H1 (cell line): ENCODE measurements at regions not wholly inside any gene's neighbourhood (a gene's known extent, or its start where the extent isn't known, plus 50 kb on each side); places are given as distances from the start of the nearest gene placed in this dataset.

ENCODE experiments used
- CTCF ChIA-PET: fragments of 300-600 bp; sonication (Branson Sonifier 250); formaldehyde crosslinking; loops from one replicate; lab custom pipeline; 2021; ENCODE audit not compliant: partially characterized antibody; lab: Charles Lee
- POLR2A ChIA-PET: fragments of 300-600 bp; sonication (Branson Sonifier 250); formaldehyde crosslinking; loops from one replicate; lab custom pipeline; 2021; ENCODE audit warnings: inconsistent platforms; ENCODE audit not compliant: partially characterized antibody; lab: Charles Lee
- DNase-seq, 2 experiments: peaks; one replicate each; pipeline versions ENCODE4 v3.0.0 to v3.0.0-alpha.2; 2010 to 2022; ENCODE audit warnings: low spot score in 2 of 2, low read depth in 1 of 2, mixed read lengths in 1 of 2
- FAIRE-seq: peaks from 2 replicates; lab custom pipeline; 2011; peaks lifted over from hg19 to GRCh38; lab: Jason Lieb, UNC
- H2AFZ ChIP-seq: 2 replicates; pipeline ENCODE4 v1.8.1; 2012; ENCODE audit warnings: low read length, inconsistent platforms
- H2AK5ac ChIP-seq: 2 replicates; pipeline ENCODE4 v1.6.1; 2013; ENCODE audit warnings: low read depth, low read length
- H2BK120ac ChIP-seq: replicated peaks from 2 replicates; pipeline ENCODE3; 2013; ENCODE audit warnings: low read depth, low read length, inconsistent platforms
- H2BK12ac ChIP-seq: 2 replicates; pipeline ENCODE4 v1.6.1; 2013; ENCODE audit warnings: low read depth, low read length
- H2BK15ac ChIP-seq: 2 replicates; pipeline ENCODE4 v1.6.1; 2013; ENCODE audit warnings: low read length
- H2BK20ac ChIP-seq: 2 replicates; pipeline ENCODE4 v1.6.1; 2013; ENCODE audit warnings: low read length
- H2BK5ac ChIP-seq: 2 replicates; pipeline ENCODE4 v1.6.1; 2013; ENCODE audit warnings: low read depth, low read length
- H3K14ac ChIP-seq: 2 replicates; pipeline ENCODE4 v1.6.1; 2013; ENCODE audit warnings: inconsistent platforms; ENCODE audit not compliant: insufficient read length
- H3K18ac ChIP-seq: 2 replicates; pipeline ENCODE4 v1.6.1; 2013; ENCODE audit warnings: low read length; ENCODE audit errors: extremely low read depth
- H3K23ac ChIP-seq: 2 replicates; pipeline ENCODE4 v1.6.1; 2013; ENCODE audit warnings: inconsistent platforms; ENCODE audit not compliant: insufficient read length
- H3K23me2 ChIP-seq: 2 replicates; pipeline ENCODE4 v1.6.1; 2013; ENCODE audit warnings: low read depth, low read length
- H3K27ac ChIP-seq: 2 replicates; pipeline ENCODE4 v1.6.1; 2011; ENCODE audit warnings: low read depth, low read length, inconsistent platforms
- H3K27me3 ChIP-seq, 4 experiments: replicated peaks in 1 of 4; 1 replicate in 1 of 4; 2 replicates in 3 of 4; pipeline versions ENCODE4 v1.6.1 to v1.8.1; 2011 to 2013; ENCODE audit warnings: low read length in 3 of 4, mild to moderate bottlenecking in 3 of 4, inconsistent platforms in 2 of 4, mixed read lengths in 2 of 4, moderate library complexity in 1 of 4; ENCODE audit not compliant: control insufficient read depth in 3 of 4, insufficient read depth in 3 of 4; ENCODE audit errors: extremely low read depth in 1 of 4
- H3K36me3 ChIP-seq, 4 experiments: 2 replicates each; pipeline versions ENCODE4 v1.6.1 to v1.8.1; 2011 to 2013; ENCODE audit warnings: mild to moderate bottlenecking in 4 of 4, low read length in 3 of 4, moderate library complexity in 2 of 4, control low read depth in 1 of 4, inconsistent platforms in 1 of 4; ENCODE audit not compliant: insufficient read depth in 4 of 4, control insufficient read depth in 2 of 4
- H3K4ac ChIP-seq: replicated peaks from 2 replicates; pipeline ENCODE3; 2013; ENCODE audit warnings: low read length, low read depth, mixed read lengths, inconsistent platforms; ENCODE audit not compliant: insufficient read length
- H3K4me1 ChIP-seq, 4 experiments: replicated peaks in 1 of 4; 1 replicate in 1 of 4; 2 replicates in 3 of 4; pipeline versions ENCODE4 v1.6.1 to v1.8.1; 2011 to 2013; ENCODE audit warnings: low read length in 3 of 4, inconsistent platforms in 2 of 4, mixed read lengths in 1 of 4; ENCODE audit not compliant: insufficient read depth in 4 of 4, control insufficient read depth in 3 of 4
- H3K4me2 ChIP-seq, 2 experiments: 2 replicates each; pipeline versions ENCODE4 v1.6.1 to v1.8.1; 2011 to 2013; ENCODE audit warnings: low read depth in 2 of 2, low read length in 2 of 2, control low read depth in 1 of 2, inconsistent platforms in 1 of 2, mild to moderate bottlenecking in 1 of 2; ENCODE audit not compliant: insufficient read depth in 1 of 2
- H3K4me3 ChIP-seq, 4 experiments: fragments of 200-600, 300-600 bp in 1 of 4; sonication (generic), shearing (Covaris generic), sonication (Bioruptor Twin) in 1 of 4; 2 replicates each; pipeline versions ENCODE4 v1.5.1 to v1.8.1; 2011 to 2016; ENCODE audit warnings: low read length in 4 of 4, low read depth in 3 of 4, control low read depth in 2 of 4, inconsistent platforms in 2 of 4, mild to moderate bottlenecking in 2 of 4, mixed read lengths in 1 of 4, moderate library complexity in 1 of 4; ENCODE audit not compliant: insufficient read depth in 2 of 4; ENCODE audit errors: extremely low read depth in 1 of 4
- H3K56ac ChIP-seq: replicated peaks from 2 replicates; pipeline ENCODE3; 2013; ENCODE audit warnings: low read depth, mild to moderate bottlenecking, mixed read lengths, low read length, inconsistent platforms; ENCODE audit not compliant: insufficient read length
- H3K79me1 ChIP-seq: 2 replicates; pipeline ENCODE4 v1.6.1; 2013; ENCODE audit warnings: low read depth, low read length, control low read depth
- H3K79me2 ChIP-seq, 2 experiments: 2 replicates each; pipeline versions ENCODE4 v1.6.1 to v1.8.1; 2012 to 2013; ENCODE audit warnings: low read length in 2 of 2, mild to moderate bottlenecking in 2 of 2, inconsistent platforms in 1 of 2; ENCODE audit not compliant: insufficient read depth in 2 of 2, control insufficient read depth in 1 of 2
- H3K9ac ChIP-seq, 4 experiments: replicated peaks in 1 of 4; 1 replicate in 1 of 4; 2 replicates in 3 of 4; pipeline versions ENCODE4 v1.6.1 to v1.8.1; 2011 to 2013; ENCODE audit warnings: low read depth in 3 of 4, low read length in 3 of 4, control low read depth in 2 of 4, mild to moderate bottlenecking in 2 of 4, moderate library complexity in 2 of 4, inconsistent platforms in 1 of 4; ENCODE audit errors: extremely low read depth in 1 of 4
- H3K9me3 ChIP-seq, 2 experiments: 2 replicates each; pipeline versions ENCODE4 v1.6.1 to v1.8.1; 2012 to 2013; ENCODE audit warnings: mild to moderate bottlenecking in 2 of 2, moderate library complexity in 2 of 2, control low read depth in 1 of 2, inconsistent platforms in 1 of 2, low read depth in 1 of 2, low read length in 1 of 2, mixed read lengths in 1 of 2; ENCODE audit not compliant: insufficient read depth in 2 of 2
- H4K20me1 ChIP-seq, 2 experiments: replicated peaks in 1 of 2; 2 replicates each; pipeline versions ENCODE3 to v1.8.1; 2011 to 2013; ENCODE audit warnings: inconsistent platforms in 2 of 2, low read length in 2 of 2, mild to moderate bottlenecking in 1 of 2; ENCODE audit not compliant: insufficient read depth in 2 of 2, control insufficient read depth in 1 of 2
- H4K5ac ChIP-seq: 2 replicates; pipeline ENCODE4 v1.6.1; 2013; ENCODE audit warnings: low read length, low read depth, mixed read lengths, inconsistent platforms; ENCODE audit not compliant: insufficient read length
- H4K8ac ChIP-seq: 2 replicates; pipeline ENCODE4 v1.8.0; 2013; ENCODE audit warnings: mild to moderate bottlenecking, moderate library complexity, low read length, inconsistent platforms; ENCODE audit not compliant: insufficient read depth; ENCODE audit errors: extremely low read depth
- H4K91ac ChIP-seq: replicated peaks from 2 replicates; pipeline ENCODE3; 2013; ENCODE audit warnings: low read length, mixed read lengths, inconsistent platforms; ENCODE audit not compliant: insufficient read length
- TAF1 ChIP-seq: IDR thresholded peaks from 2 replicates; pipeline ENCODE4 v1.6.1; 2011; ENCODE audit warnings: mild to moderate bottlenecking, low read depth, low read length
- TCF12 ChIP-seq: IDR thresholded peaks from 2 replicates; pipeline ENCODE4 v1.6.1; 2011; ENCODE audit warnings: low read depth, mild to moderate bottlenecking, low read length
- WGBS, 2 experiments: shearing (Covaris generic) in 1 of 2; methylation state at CpG; one replicate each; pipeline versions ENCODE4 v1.1.6 to v1.1.7; 2013 to 2015; ENCODE audit warnings: low lambda C conversion rate in 2 of 2, mixed read lengths in 2 of 2, inconsistent platforms in 1 of 2, low coverage in 1 of 2, missing lambda C conversion rate in 1 of 2; ENCODE audit not compliant: insufficient replicate concordance in 2 of 2, insufficient coverage in 1 of 2, insufficient read length in 1 of 2; ENCODE audit errors: extremely low coverage in 1 of 2, missing lambda C conversion rate in 1 of 2; 5-methylcytosine and 5-hydroxymethylcytosine counted together
- TF ChIP-seq, protein P1 (sequence below): IDR thresholded peaks from 2 replicates; pipeline ENCODE4 v1.6.1; 2012; ENCODE audit warnings: low read length, inconsistent platforms

DNA sequence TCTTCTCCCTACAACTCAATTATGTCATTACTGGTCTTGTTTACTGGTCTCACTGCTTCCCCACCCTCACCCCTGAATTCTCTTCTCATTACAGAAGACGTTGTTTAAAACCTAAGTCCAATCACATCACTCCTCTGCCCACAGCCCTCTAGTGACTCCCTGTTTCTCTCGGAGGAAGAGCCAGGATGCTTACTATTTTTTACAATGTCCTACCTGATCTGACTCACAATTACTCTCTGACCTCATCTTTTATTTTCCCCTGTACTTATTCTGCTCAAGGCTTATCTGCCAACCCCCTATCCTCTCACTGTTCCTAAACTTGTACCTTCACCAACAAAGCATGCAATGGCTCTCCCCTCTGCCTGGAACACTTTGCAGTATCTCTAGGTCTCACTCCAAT lies 400.4 kb upstream of the PTCHD4 start:
- Histone ChIP-seq H4K91ac (no peak overlapping the region), H3K79me2 (no peaks in the 10 kb centered on the region), H3K4me1 (no peaks in the 10 kb centered on the region), H4K8ac (no peak overlapping the region), H3K23me2 (no peaks in the 10 kb centered on the region), H3K4ac (no peak overlapping the region), H2AK5ac (no peak overlapping the region), H3K18ac (no peak overlapping the region), H2BK5ac (no peak overlapping the region), H2BK20ac (no peak overlapping the region), H3K4me3 (no peak overlapping the region), H2BK15ac (no peak overlapping the region), H3K27ac (no peak overlapping the region), H2AFZ (peak overlapping the region; percentile 58), H4K5ac (no peak overlapping the region), H3K79me1 (no peaks in the 10 kb centered on the region), H2BK12ac (no peak overlapping the region), H3K9ac (no peak overlapping the region), H2BK120ac (no peak overlapping the region), H4K20me1 (no peaks in the 10 kb centered on the region), H3K23ac (no peak overlapping the region), H3K36me3 (no peaks in the 10 kb centered on the region), H3K9me3 (no peaks in the 10 kb centered on the region), H3K56ac (no peak overlapping the region), H3K4me2 (no peak overlapping the region), H3K14ac (no peak overlapping the region), H3K27me3 (peaks cover 0 to 1% (median 0%) of the 10 kb centered on the region in 4 experiments; a peak in 1 of 7 replicates)
- no peak for TF ChIP-seq TCF12
- TF ChIP-seq, protein P1, sequence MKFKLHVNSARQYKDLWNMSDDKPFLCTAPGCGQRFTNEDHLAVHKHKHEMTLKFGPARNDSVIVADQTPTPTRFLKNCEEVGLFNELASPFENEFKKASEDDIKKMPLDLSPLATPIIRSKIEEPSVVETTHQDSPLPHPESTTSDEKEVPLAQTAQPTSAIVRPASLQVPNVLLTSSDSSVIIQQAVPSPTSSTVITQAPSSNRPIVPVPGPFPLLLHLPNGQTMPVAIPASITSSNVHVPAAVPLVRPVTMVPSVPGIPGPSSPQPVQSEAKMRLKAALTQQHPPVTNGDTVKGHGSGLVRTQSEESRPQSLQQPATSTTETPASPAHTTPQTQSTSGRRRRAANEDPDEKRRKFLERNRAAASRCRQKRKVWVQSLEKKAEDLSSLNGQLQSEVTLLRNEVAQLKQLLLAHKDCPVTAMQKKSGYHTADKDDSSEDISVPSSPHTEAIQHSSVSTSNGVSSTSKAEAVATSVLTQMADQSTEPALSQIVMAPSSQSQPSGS, result no peak
- no peak for TF ChIP-seq TAF1
- no peak for DNase-seq
- ChIA-PET POLR2A (no interaction called here), CTCF (no interaction called here)
- WGBS, 2 experiments, result 80% methylated on average over 2 of the region's 2 CpGs; no CpG with 5 or more reads in 1 of the 2 experiments
- FAIRE-seq, result no peak
